BLaER1 treated with 17β-estradiol and CSF1 and Interleukin-3, amounts not matched to agents 10 nM and 100 nM (cell line): ENCODE measurements at regions not wholly inside any gene's neighbourhood (a gene's known extent, or its start where the extent isn't known, plus 50 kb on each side); places are given as distances from the start of the nearest gene placed in this dataset.

Experiments used
- H3K27ac ChIP-seq, 11 experiments: shearing (Covaris generic); formaldehyde crosslinking; 2 replicates each; pipeline ENCODE4 v1.8.1; 2022
- H3K27me3 ChIP-seq, 11 experiments: shearing (Covaris generic); formaldehyde crosslinking; 2 replicates each; pipeline ENCODE4 v1.8.1; 2022
- H3K36me3 ChIP-seq, 11 experiments: shearing (Covaris generic); formaldehyde crosslinking; 2 replicates each; pipeline ENCODE4 v1.8.1; 2022
- H3K4me1 ChIP-seq, 10 experiments: shearing (Covaris generic); formaldehyde crosslinking; 2 replicates each; pipeline ENCODE4 v1.8.1; 2022
- H3K4me2 ChIP-seq, 11 experiments: shearing (Covaris generic); formaldehyde crosslinking; 2 replicates each; pipeline ENCODE4 v1.8.1; 2022
- H3K4me3 ChIP-seq, 10 experiments: shearing (Covaris generic); formaldehyde crosslinking; 2 replicates each; pipeline ENCODE4 v1.8.1; 2022
- H3K9ac ChIP-seq, 11 experiments: shearing (Covaris generic); formaldehyde crosslinking; 2 replicates each; pipeline ENCODE4 v1.8.1; 2022
- H3K9me3 ChIP-seq, 11 experiments: shearing (Covaris generic); formaldehyde crosslinking; replicated peaks in 1 of 11; 2 replicates each; pipeline ENCODE4 v1.8.1; 2022
- H4K20me1 ChIP-seq, 11 experiments: shearing (Covaris generic); formaldehyde crosslinking; 2 replicates each; pipeline ENCODE4 v1.8.1; 2022
- Cebpa-rat ChIP-seq, 11 experiments: shearing (Covaris generic); IDR thresholded peaks; 2 replicates each; pipeline ENCODE4 v1.8.1; 2022

GRCh38 chr7:112622159-112622715, 141.4 kb downstream of the LSMEM1 start:
- no peak overlapping the region for H3K4me3 ChIP-seq
- H3K9me3 ChIP-seq = peaks cover 5 to 21% (median 13%) of the 10 kb centered on the region in 11 experiments; a peak in 21 of 22 replicates
- no peaks in the 10 kb centered on the region for H4K20me1 ChIP-seq
- H3K27ac ChIP-seq = no peak overlapping the region
- no peak for TF ChIP-seq Cebpa-rat (IDR thresholded peaks at IDR 0.05)
- no peaks in the 10 kb centered on the region for H3K4me1 ChIP-seq
- H3K36me3 ChIP-seq = no peaks in the 10 kb centered on the region
- no peak overlapping the region for H3K9ac ChIP-seq
- H3K27me3 ChIP-seq = no peaks in the 10 kb centered on the region
- H3K4me2 ChIP-seq = no peak overlapping the region

GRCh38 chr7:112624416-112624815, 143.6 kb downstream of the LSMEM1 start:
- no peak overlapping the region for H3K9ac ChIP-seq
- no peaks in the 10 kb centered on the region for H3K27me3 ChIP-seq
- H3K9me3 ChIP-seq = peaks cover 8 to 31% (median 19%) of the 10 kb centered on the region in 11 experiments; a peak in 21 of 22 replicates
- TF ChIP-seq Cebpa-rat (IDR thresholded peaks at IDR 0.05) = no peak
- H3K36me3 ChIP-seq = no peaks in the 10 kb centered on the region
- no peaks in the 10 kb centered on the region for H3K4me1 ChIP-seq
- H3K27ac ChIP-seq = no peak overlapping the region
- no peak overlapping the region for H3K4me3 ChIP-seq
- no peak overlapping the region for H3K4me2 ChIP-seq
- H4K20me1 ChIP-seq = no peaks in the 10 kb centered on the region

- Histone ChIP-seq H3K27ac (no peak overlapping the region), H3K36me3 (no peaks in the 10 kb centered on the region), H3K4me3 (no peak overlapping the region), H3K9me3 (peaks cover 8 to 21% (median 12%) of the 10 kb centered on the region in 11 experiments; a peak in 19 of 22 replicates), H4K20me1 (no peaks in the 10 kb centered on the region), H3K4me1 (no peaks in the 10 kb centered on the region), H3K4me2 (no peak overlapping the region), H3K9ac (no peak overlapping the region), H3K27me3 (no peaks in the 10 kb centered on the region)
- no peak for TF ChIP-seq Cebpa-rat (IDR thresholded peaks at IDR 0.05)
Measured at GRCh38 chr7:112630565-112630964, 149.8 kb downstream of the LSMEM1 start.

- H3K4me3 ChIP-seq = no peak overlapping the region
- no peak for TF ChIP-seq Cebpa-rat (IDR thresholded peaks at IDR 0.05)
Measured at GRCh38 chr7:112634107-112634506, 153.3 kb downstream of the LSMEM1 start.

DNA sequence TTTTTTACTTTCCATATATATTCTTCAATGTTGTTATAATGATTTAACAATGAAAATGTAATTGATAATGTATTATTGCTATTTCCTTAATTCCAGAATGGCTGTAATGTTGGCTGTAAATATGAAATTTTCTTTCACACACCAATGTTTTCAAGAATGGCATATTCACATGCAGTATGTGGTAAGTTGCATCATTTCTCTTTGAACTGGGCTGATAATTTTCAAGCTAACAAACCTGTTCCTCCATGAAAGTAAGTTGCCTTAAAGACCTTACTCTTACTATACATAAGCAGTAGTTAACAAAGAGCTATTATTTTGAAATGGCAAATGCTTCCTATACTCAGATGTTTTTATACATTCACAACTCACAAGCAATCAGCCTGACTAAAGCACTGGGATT, 154.5 kb downstream of the TMEM168 start:
- H3K27ac ChIP-seq = no peak overlapping the region
- H3K4me1 ChIP-seq = no peaks in the 10 kb centered on the region
- no peak for TF ChIP-seq Cebpa-rat (IDR thresholded peaks at IDR 0.05)

More at GRCh38 chr7:112634107-112634506, 153.3 kb downstream of the LSMEM1 start:
- Histone ChIP-seq H3K27ac (no peak overlapping the region), H4K20me1 (no peaks in the 10 kb centered on the region), H3K4me2 (no peak overlapping the region), H3K27me3 (no peaks in the 10 kb centered on the region), H3K9ac (no peak overlapping the region), H3K4me1 (no peaks in the 10 kb centered on the region), H3K9me3 (no peaks in the 10 kb centered on the region), H3K36me3 (no peaks in the 10 kb centered on the region)

DNA sequence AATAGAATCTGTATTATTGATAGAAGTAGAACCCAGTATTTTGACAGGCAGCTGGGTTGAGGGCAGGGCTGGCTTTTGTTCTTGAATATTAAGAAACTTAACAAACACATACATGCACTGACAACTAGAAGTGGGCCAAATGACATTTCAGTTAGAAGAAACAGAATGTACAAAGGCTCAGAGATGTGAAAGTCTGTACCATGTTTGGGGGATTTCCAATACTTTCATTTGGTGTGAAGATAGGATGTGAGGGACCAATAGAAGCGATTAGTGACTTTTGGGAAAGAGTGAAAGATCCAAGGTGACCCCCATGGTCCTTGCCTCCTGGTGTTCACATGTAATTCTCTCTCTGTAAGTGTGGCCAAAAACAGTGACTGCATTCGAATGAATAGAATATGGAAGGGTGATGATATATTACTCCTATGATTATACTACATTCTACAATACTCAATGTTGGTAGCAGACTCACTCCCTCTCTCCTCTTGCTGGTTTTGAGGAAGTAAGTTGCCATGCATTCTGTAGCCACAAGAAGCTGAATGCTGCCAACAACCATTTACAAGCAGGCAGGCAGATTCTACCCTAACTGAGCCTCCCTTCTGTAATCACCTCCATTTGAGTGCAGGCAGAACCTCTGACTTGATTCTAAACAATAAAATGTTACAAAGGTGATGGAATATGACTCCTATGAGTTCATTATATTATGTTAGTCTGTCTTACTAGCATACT, 151.4 kb downstream of the TMEM168 start:
- H3K27ac ChIP-seq = no peak overlapping the region
- no peaks in the 10 kb centered on the region for H3K27me3 ChIP-seq
- no peak overlapping the region for H3K4me3 ChIP-seq
- peaks cover 0 to 16% (median 9%) of the 10 kb centered on the region in 11 experiments; a peak in 14 of 22 replicates for H3K9me3 ChIP-seq
- H3K9ac ChIP-seq = no peak overlapping the region
- no peak for TF ChIP-seq Cebpa-rat (IDR thresholded peaks at IDR 0.05)
- H3K4me1 ChIP-seq = no peaks in the 10 kb centered on the region
- no peaks in the 10 kb centered on the region for H4K20me1 ChIP-seq
- H3K4me2 ChIP-seq = no peak overlapping the region
- no peaks in the 10 kb centered on the region for H3K36me3 ChIP-seq

More for the DNA sequence above, 154.5 kb downstream of the TMEM168 start:
- Histone ChIP-seq H4K20me1 (no peaks in the 10 kb centered on the region), H3K9me3 (no peaks in the 10 kb centered on the region), H3K9ac (no peak overlapping the region), H3K27me3 (no peaks in the 10 kb centered on the region), H3K4me2 (no peak overlapping the region), H3K36me3 (no peaks in the 10 kb centered on the region), H3K4me3 (no peak overlapping the region)

DNA sequence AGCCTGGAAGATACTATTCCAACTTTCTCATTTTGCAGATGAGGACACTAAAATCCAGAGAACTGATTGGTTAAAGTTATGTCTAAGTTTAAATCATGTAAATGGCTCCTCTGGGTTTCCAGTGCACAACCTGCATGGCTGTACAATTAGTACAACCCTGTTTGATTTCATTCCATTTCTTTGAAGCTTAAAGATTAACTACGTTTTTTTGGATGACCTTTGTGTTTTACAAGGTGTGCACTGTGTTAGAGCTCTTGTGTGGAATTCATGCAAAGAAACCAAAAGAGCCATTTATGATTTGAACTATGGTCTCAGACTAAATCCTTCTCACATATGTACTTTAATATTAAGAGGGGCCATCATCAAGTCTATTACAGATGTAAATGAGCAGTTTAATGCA, 149.5 kb downstream of the TMEM168 start:
- Histone ChIP-seq H3K27ac (no peak overlapping the region), H3K9ac (no peak overlapping the region), H3K27me3 (no peaks in the 10 kb centered on the region), H3K9me3 (peaks cover 0 to 16% (median 9%) of the 10 kb centered on the region in 11 experiments; a peak in 14 of 22 replicates), H3K4me3 (no peak overlapping the region), H3K36me3 (no peaks in the 10 kb centered on the region), H3K4me2 (no peak overlapping the region), H4K20me1 (no peaks in the 10 kb centered on the region), H3K4me1 (no peaks in the 10 kb centered on the region)
- TF ChIP-seq Cebpa-rat (IDR thresholded peaks at IDR 0.05) = no peak

- no peak overlapping the region for H3K4me3 ChIP-seq
Measured at GRCh38 chr7:112646783-112647182, 143.4 kb downstream of the TMEM168 start.

GRCh38 chr7:112648781-112649180, 141.4 kb downstream of the TMEM168 start:
- TF ChIP-seq Cebpa-rat (IDR thresholded peaks at IDR 0.05) = no peak
- H3K4me2 ChIP-seq = no peak overlapping the region
- no peaks in the 10 kb centered on the region for H3K4me1 ChIP-seq
- peaks cover 19 to 36% (median 30%) of the 10 kb centered on the region in 11 experiments for H3K9me3 ChIP-seq
- no peak overlapping the region for H3K9ac ChIP-seq
- H3K4me3 ChIP-seq = no peak overlapping the region
- no peaks in the 10 kb centered on the region for H3K36me3 ChIP-seq
- H3K27ac ChIP-seq = no peak overlapping the region
- no peaks in the 10 kb centered on the region for H3K27me3 ChIP-seq
- no peaks in the 10 kb centered on the region for H4K20me1 ChIP-seq

More at GRCh38 chr7:112646783-112647182, 143.4 kb downstream of the TMEM168 start:
- Histone ChIP-seq H3K36me3 (no peaks in the 10 kb centered on the region), H4K20me1 (no peaks in the 10 kb centered on the region), H3K27ac (no peak overlapping the region), H3K9me3 (peaks cover 22 to 47% (median 37%) of the 10 kb centered on the region in 11 experiments), H3K27me3 (no peaks in the 10 kb centered on the region), H3K4me2 (no peak overlapping the region), H3K4me1 (no peaks in the 10 kb centered on the region), H3K9ac (no peak overlapping the region)
- no peak for TF ChIP-seq Cebpa-rat (IDR thresholded peaks at IDR 0.05)

DNA sequence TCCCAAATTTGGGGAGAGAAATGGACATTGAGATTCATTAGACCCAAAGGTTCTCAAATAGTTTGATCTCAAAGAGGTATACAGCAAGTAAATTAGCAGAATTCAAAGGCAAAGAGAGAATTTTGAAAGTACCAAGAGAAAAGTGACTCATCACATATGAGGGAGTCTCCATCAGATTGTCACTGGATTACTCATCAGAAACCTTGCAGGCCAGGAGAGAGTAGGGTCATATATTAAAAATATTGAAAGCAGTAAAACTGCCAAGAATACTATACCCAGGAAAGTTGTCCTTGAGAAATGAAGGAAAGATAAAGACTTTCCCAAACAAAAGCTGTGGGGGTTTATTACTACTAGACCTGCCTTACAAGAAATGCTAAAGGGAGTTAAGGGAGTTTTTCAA, 140.6 kb downstream of the TMEM168 start:
- no peaks in the 10 kb centered on the region for H3K36me3 ChIP-seq
- no peak for TF ChIP-seq Cebpa-rat (IDR thresholded peaks at IDR 0.05)
- no peak overlapping the region for H3K4me2 ChIP-seq
- H3K9ac ChIP-seq = no peak overlapping the region
- no peaks in the 10 kb centered on the region for H4K20me1 ChIP-seq
- H3K27me3 ChIP-seq = no peaks in the 10 kb centered on the region
- no peak overlapping the region for H3K27ac ChIP-seq
- peaks cover 19 to 36% (median 30%) of the 10 kb centered on the region in 11 experiments for H3K9me3 ChIP-seq
- H3K4me1 ChIP-seq = no peaks in the 10 kb centered on the region
- no peak overlapping the region for H3K4me3 ChIP-seq
